ENCODE measurements at regions not wholly inside any gene's neighbourhood (a gene's known extent, or its start where the extent isn't known, plus 50 kb on each side); places are given as distances from the start of the nearest gene placed in this dataset.

GRCh38 chr2:155715705-155716104 is 616.8 kb downstream of the NR4A2 start:
- Histone ChIP-seq H4K20me1 (ENCODE audit: insufficient read depth, low read length) (no peaks in the 10 kb centered on the region), H3K9me3 (ENCODE audit: low read length) (no peaks in the 10 kb centered on the region), H3K4me1 (ENCODE audit: insufficient read depth, low read length, poor library complexity, severe bottlenecking) (no peaks in the 10 kb centered on the region), H3K4me2 (ENCODE audit: low read length) (no peak overlapping the region), H3K79me2 (ENCODE audit: insufficient read depth, low read depth, low read length) (no peaks in the 10 kb centered on the region), H3K27ac (ENCODE audit: low read depth, low read length, poor library complexity, severe bottlenecking) (no peak overlapping the region), H2AFZ (ENCODE audit: low read length) (no peak overlapping the region), H3K4me3 (ENCODE audit: low read depth, low read length, poor library complexity, severe bottlenecking) (no peak overlapping the region), H3K9me2 (ENCODE audit: insufficient read depth, low read length) (no peaks in the 10 kb centered on the region), H3K36me3 (ENCODE audit: insufficient read depth, low read length) (no peaks in the 10 kb centered on the region)
- ChIA-PET POLR2A (no interaction called here), CTCF (ENCODE audit: unreplicated experiment) (no interaction called here)
- TF ChIP-seq, protein P1, sequence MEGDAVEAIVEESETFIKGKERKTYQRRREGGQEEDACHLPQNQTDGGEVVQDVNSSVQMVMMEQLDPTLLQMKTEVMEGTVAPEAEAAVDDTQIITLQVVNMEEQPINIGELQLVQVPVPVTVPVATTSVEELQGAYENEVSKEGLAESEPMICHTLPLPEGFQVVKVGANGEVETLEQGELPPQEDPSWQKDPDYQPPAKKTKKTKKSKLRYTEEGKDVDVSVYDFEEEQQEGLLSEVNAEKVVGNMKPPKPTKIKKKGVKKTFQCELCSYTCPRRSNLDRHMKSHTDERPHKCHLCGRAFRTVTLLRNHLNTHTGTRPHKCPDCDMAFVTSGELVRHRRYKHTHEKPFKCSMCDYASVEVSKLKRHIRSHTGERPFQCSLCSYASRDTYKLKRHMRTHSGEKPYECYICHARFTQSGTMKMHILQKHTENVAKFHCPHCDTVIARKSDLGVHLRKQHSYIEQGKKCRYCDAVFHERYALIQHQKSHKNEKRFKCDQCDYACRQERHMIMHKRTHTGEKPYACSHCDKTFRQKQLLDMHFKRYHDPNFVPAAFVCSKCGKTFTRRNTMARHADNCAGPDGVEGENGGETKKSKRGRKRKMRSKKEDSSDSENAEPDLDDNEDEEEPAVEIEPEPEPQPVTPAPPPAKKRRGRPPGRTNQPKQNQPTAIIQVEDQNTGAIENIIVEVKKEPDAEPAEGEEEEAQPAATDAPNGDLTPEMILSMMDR (conservative IDR thresholded peaks at IDR 0.05; ENCODE audit: low read length): no peak
- TF ChIP-seq EZH2phosphoT487 (IDR thresholded peaks at IDR 0.05; ENCODE audit: borderline replicate concordance, low read depth, low read length): no peak
- BruUV-seq (replicated peaks): no TSS peak
- no peak for DNase-seq (ENCODE audit: low spot score)
- intact Hi-C loops (cut with micrococcal nuclease; ENCODE audit: unreplicated experiment): no loop called here

- H3K27ac ChIP-seq (ENCODE audit: low read depth, low read length, poor library complexity, severe bottlenecking): no peak overlapping the region
- no peak overlapping the region for H2AFZ ChIP-seq (ENCODE audit: low read length)
- TF ChIP-seq EZH2phosphoT487 (IDR thresholded peaks at IDR 0.05; ENCODE audit: borderline replicate concordance, low read depth, low read length): no peak
- TF ChIP-seq, protein P1 (conservative IDR thresholded peaks at IDR 0.05; ENCODE audit: low read length): no peak
- intact Hi-C loops (cut with micrococcal nuclease; ENCODE audit: unreplicated experiment): no loop called here
- no peaks in the 10 kb centered on the region for H4K20me1 ChIP-seq (ENCODE audit: insufficient read depth, low read length)
- H3K36me3 ChIP-seq (ENCODE audit: insufficient read depth, low read length): no peaks in the 10 kb centered on the region
- H3K9me2 ChIP-seq (ENCODE audit: insufficient read depth, low read length): no peaks in the 10 kb centered on the region
- no peaks in the 10 kb centered on the region for H3K9me3 ChIP-seq (ENCODE audit: low read length)
- BruUV-seq (replicated peaks): no TSS peak
- H3K4me2 ChIP-seq (ENCODE audit: low read length): no peak overlapping the region
- ChIA-PET CTCF (ENCODE audit: unreplicated experiment) (no interaction called here), POLR2A (interaction anchor here (0.7 kb wide), 1 partner anchor 180 kb away, joined by 3 read pairs; no protein-coding TSS in a partner anchor)
- no peak overlapping the region for H3K4me3 ChIP-seq (ENCODE audit: low read depth, low read length, poor library complexity, severe bottlenecking)
- H3K4me1 ChIP-seq (ENCODE audit: insufficient read depth, low read length, poor library complexity, severe bottlenecking): no peaks in the 10 kb centered on the region
- DNase-seq (ENCODE audit: low spot score): no peak
- no peaks in the 10 kb centered on the region for H3K79me2 ChIP-seq (ENCODE audit: insufficient read depth, low read depth, low read length)
Measured at GRCh38 chr2:155714983-155715382, 617.5 kb downstream of the NR4A2 start.

DNA sequence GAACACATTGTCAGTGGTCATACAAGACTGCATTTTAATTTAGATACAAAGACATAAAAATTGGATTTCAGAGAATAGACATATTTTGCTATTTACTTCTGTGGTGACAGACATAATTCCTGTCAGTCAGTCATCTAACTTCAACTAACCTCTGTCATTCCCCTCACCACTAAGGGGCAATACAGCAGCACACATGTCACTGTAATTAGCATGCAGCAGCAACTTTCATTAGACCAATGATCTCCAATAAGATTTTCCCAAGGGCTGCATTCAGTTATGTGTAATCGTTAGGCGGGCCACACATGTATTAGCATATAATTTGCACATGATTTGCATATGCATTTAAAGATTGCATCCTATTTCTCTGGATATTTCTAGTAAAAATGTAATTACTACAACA is 624.5 kb downstream of the NR4A2 start:
- Histone ChIP-seq H3K27ac (ENCODE audit: low read depth, low read length, poor library complexity, severe bottlenecking) (no peak overlapping the region), H3K4me3 (ENCODE audit: low read depth, low read length, poor library complexity, severe bottlenecking) (no peak overlapping the region), H2AFZ (ENCODE audit: low read length) (no peak overlapping the region), H3K9me2 (ENCODE audit: insufficient read depth, low read length) (no peaks in the 10 kb centered on the region), H3K4me1 (ENCODE audit: insufficient read depth, low read length, poor library complexity, severe bottlenecking) (no peaks in the 10 kb centered on the region), H3K4me2 (ENCODE audit: low read length) (no peak overlapping the region), H4K20me1 (ENCODE audit: insufficient read depth, low read length) (no peaks in the 10 kb centered on the region), H3K36me3 (ENCODE audit: insufficient read depth, low read length) (no peaks in the 10 kb centered on the region), H3K9me3 (ENCODE audit: low read length) (no peaks in the 10 kb centered on the region), H3K79me2 (ENCODE audit: insufficient read depth, low read depth, low read length) (no peaks in the 10 kb centered on the region)
- no TSS peak for BruUV-seq (replicated peaks)
- intact Hi-C loops (cut with micrococcal nuclease; ENCODE audit: unreplicated experiment): no loop called here
- TF ChIP-seq, protein P1 (conservative IDR thresholded peaks at IDR 0.05; ENCODE audit: low read length): no peak
- no peak for TF ChIP-seq EZH2phosphoT487 (IDR thresholded peaks at IDR 0.05; ENCODE audit: borderline replicate concordance, low read depth, low read length)
- CTCF ChIA-PET (ENCODE audit: unreplicated experiment): no interaction called here
- POLR2A ChIA-PET: no interaction called here
- no peak for DNase-seq (ENCODE audit: low spot score)
